AG04449 (cell line): ENCODE measurements at regions not wholly inside any gene's neighbourhood (a gene's known extent, or its start where the extent isn't known, plus 50 kb on each side); places are given as distances from the start of the nearest gene placed in this dataset.

Source experiments
- CTCF ChIA-PET: fragments of 350-600 bp; formaldehyde crosslinking; extraction: SDS; loops from one replicate; lab custom pipeline; 2021; ENCODE audit warnings: antibody characterized with exemption; lab: Yijun Ruan, JAX
- POLR2A ChIA-PET: fragments of 400-600, 350-600 bp; formaldehyde crosslinking; extraction: SDS; loops from one replicate; lab custom pipeline; 2020; ENCODE audit warnings: antibody characterized with exemption, inconsistent platforms; lab: Yijun Ruan, JAX
- DNase-seq: peaks from one replicate; pipeline ENCODE4 v3.0.0-alpha.2; 2010; ENCODE audit warnings: low read depth, low spot score
- H3K4me3 ChIP-seq: 2 replicates; pipeline ENCODE4 v1.5.1; 2011; ENCODE audit warnings: low read depth, mild to moderate bottlenecking, control low read depth, low read length
- TF ChIP-seq, protein P1 (sequence below): IDR thresholded peaks from one replicate; pipeline ENCODE4 v1.5.1; 2011; ENCODE audit warnings: mild to moderate bottlenecking, moderate library complexity, low read length, control low read depth, inconsistent platforms; ENCODE audit not compliant: insufficient read depth; ENCODE audit errors: missing control alignments

DNA sequence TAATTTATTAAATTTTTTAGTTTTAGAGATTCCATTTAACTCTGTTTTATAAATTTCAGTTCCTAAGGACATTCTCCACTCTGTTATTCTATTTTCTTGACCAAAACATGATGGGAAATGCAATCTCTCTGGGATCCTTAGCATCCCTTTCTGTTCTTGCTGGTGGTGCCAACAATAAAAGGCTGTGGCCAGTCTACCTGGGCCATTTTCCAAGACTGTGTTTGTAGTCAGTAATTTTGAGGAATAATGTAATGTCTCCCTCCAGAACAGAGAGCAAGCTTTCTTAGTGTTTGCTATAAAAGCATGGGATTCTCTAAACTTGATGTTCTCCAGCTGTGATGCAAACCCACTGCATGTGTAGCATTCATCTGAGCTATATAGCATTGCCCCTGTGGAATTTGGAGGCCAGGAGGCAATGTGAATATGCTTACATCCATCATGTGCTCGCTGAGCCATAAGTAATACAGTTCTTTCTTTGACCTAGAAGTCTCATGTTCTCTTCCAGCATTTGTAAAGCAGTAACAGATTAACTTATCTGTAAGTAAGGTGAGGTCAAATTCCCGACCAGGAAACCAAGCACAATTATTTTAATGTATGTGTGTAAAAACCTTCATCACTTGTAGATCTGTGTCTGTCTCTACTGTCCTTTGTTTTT is 211.5 kb upstream of the TAS2R1 start:
- H3K4me3 ChIP-seq: no peak overlapping the region
- CTCF ChIA-PET: no interaction called here
- DNase-seq: no peak
- POLR2A ChIA-PET: no interaction called here
- TF ChIP-seq, protein P1, sequence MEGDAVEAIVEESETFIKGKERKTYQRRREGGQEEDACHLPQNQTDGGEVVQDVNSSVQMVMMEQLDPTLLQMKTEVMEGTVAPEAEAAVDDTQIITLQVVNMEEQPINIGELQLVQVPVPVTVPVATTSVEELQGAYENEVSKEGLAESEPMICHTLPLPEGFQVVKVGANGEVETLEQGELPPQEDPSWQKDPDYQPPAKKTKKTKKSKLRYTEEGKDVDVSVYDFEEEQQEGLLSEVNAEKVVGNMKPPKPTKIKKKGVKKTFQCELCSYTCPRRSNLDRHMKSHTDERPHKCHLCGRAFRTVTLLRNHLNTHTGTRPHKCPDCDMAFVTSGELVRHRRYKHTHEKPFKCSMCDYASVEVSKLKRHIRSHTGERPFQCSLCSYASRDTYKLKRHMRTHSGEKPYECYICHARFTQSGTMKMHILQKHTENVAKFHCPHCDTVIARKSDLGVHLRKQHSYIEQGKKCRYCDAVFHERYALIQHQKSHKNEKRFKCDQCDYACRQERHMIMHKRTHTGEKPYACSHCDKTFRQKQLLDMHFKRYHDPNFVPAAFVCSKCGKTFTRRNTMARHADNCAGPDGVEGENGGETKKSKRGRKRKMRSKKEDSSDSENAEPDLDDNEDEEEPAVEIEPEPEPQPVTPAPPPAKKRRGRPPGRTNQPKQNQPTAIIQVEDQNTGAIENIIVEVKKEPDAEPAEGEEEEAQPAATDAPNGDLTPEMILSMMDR: no peak

DNA sequence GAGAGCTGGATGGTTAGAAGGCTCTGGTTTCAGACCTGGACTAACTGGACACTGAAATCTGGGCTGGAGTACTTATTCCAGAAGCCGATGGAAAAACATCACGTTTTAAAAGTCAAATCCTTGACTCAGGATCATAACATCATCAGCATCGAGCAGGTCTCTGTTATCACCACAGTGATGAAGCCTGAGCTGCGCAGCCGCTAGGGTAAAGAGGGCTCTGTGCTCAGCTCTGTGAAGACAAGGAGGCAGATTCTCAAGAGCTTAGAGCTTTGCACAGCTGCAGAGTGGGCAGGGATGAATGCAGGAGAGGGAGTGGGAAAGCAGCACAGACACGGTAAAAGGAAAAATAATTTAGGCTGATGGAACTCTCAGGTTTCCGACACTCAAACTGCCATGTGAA is 208.8 kb upstream of the TAS2R1 start:
- ChIA-PET CTCF (interaction anchor here (0.9 to 1.0 kb wide), 2 partner anchors 307 to 395 kb away, joined by 3 read pairs; no protein-coding TSS in a partner anchor), POLR2A (no interaction called here)
- DNase-seq: no peak
- TF ChIP-seq, protein P1: no peak
- no peak overlapping the region for H3K4me3 ChIP-seq

DNA sequence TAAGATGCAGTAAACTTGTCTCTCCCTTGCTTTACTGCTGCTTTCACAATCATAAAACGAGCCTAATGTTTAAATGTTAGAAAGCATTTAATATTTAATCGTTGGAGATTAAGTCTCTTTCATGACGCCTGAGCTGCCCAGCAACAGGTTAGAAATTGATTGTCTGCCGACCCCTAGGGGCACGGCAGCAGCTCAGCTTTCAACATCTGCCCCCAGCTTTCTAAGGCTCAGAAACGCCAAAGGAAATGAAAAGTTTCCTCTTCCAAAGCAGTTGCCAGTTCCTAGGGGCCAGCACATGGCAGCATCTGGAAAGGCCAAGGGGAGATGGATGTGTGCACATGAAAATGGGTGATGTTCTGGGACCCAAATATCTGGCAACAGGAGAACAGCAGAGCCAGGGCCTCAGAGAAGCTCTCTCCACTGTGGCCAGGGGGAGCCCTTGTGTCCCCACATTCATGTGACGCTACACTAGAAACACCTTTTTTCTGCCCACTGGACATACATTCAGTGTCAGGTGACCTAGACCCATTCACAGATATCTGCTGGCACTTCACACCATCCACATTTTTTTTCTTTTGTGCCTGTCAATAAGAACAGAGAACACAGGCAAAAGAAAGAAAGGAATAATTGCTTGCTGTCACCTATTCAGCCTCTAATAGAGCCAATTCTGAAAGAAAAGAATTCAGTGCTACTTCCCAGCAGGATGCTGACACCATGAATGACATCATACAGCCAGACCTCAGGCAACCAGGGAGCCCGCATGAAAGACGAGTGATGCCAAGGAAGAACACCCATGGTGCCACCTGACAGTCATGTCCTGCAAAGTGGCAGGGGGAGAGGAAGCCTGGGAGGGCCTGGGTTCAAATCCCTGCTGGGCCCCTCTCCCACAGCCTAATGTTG is 205.0 kb upstream of the TAS2R1 start:
- POLR2A ChIA-PET: no interaction called here
- no peak overlapping the region for H3K4me3 ChIP-seq
- DNase-seq: no peak
- TF ChIP-seq, protein P1: no peak
- CTCF ChIA-PET: no interaction called here

DNA sequence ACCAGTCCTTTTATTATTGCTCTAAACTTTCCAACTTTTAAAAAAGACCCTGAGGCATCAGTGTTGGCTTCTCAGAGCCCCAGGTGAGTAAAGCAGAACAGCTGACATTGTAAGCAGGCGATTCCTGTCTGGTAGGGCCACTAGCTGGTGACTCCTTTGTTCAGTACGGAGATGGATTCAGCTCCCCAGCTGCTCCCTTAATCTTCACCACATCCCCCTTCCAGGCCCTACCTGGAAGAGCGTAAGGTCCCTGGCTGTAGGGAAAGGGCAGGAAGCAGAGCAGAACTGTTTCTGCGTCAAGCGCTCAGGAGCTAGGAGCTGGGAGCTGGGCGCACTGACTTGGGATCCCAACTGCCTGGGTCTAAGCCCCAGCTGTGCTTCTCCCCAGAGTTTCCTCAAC is 203.7 kb upstream of the TAS2R1 start:
- ChIA-PET CTCF (interaction anchor here (0.6 kb wide), 2 partner anchors 14 to 276 kb away, joined by 3 read pairs; no protein-coding TSS in a partner anchor), POLR2A (no interaction called here)
- no peak overlapping the region for H3K4me3 ChIP-seq
- DNase-seq: no peak
- TF ChIP-seq, protein P1: no peak

DNA sequence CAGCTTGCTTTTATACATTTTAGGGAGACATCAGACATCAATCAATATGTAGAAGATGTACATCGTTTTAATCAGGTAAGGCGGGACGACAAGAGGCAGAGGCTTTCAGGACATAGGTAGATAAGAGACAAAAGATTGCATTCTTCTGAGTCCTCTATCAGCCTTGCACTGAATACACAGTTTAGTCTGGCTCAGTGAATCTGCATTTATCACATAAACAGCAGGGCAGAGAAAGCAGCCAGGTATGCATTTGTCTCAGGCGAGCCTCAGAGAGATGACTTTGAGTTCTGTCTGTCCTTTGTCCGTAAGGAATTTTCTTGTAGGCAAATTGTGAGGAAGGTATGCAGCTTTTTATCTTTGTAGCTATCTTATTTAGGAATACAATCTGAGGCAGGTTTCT is 202.8 kb upstream of the TAS2R1 start:
- CTCF ChIA-PET: no interaction called here

More for the DNA sequence above, 202.8 kb upstream of the TAS2R1 start:
- no peak for DNase-seq
- TF ChIP-seq, protein P1: no peak
- POLR2A ChIA-PET: no interaction called here
- no peak overlapping the region for H3K4me3 ChIP-seq
